ENCODE measurements at regions not wholly inside any gene's neighbourhood (a gene's known extent, or its start where the extent isn't known, plus 50 kb on each side); places are given as distances from the start of the nearest gene placed in this dataset.
"Not testable (repeated sequence)": the region's sequence is repeated elsewhere in the genome, so short reads cannot be mapped to it uniquely, and the experiment has no call there.

GRCh38 chr12:47360771-47361388 is 281.1 kb upstream of the AMIGO2 start:
- Mint-ChIP-seq H3K27me3 (no peaks in the 10 kb centered on the region), H3K36me3 (ENCODE audit: insufficient read depth) (no peaks in the 10 kb centered on the region), H3K27ac (no peak overlapping the region), H3K4me3 (ENCODE audit: low read depth) (no peak overlapping the region), H3K9me3 (ENCODE audit: low read depth) (peaks cover 4% of the 10 kb centered on the region), H3K4me1 (ENCODE audit: low read depth) (peaks cover 1% of the 10 kb centered on the region)
- no peak for DNase-seq (ENCODE audit: low spot score, unreplicated experiment)
- TF ChIP-seq CTCF (IDR thresholded peaks at IDR 0.05; ENCODE audit: unreplicated experiment): no peak

- Mint-ChIP-seq H3K4me3 (ENCODE audit: low read depth) (no peak overlapping the region), H3K4me1 (ENCODE audit: low read depth) (peaks cover 1% of the 10 kb centered on the region), H3K36me3 (ENCODE audit: insufficient read depth) (no peaks in the 10 kb centered on the region), H3K27ac (no peak overlapping the region), H3K9me3 (ENCODE audit: low read depth) (peaks cover 7% of the 10 kb centered on the region), H3K27me3 (no peaks in the 10 kb centered on the region)
- no peak for DNase-seq (ENCODE audit: low spot score, unreplicated experiment)
- no peak for TF ChIP-seq CTCF (IDR thresholded peaks at IDR 0.05; ENCODE audit: unreplicated experiment)
Measured at GRCh38 chr12:47360093-47360480, 280.3 kb upstream of the AMIGO2 start.

- Mint-ChIP-seq H3K27ac (no peak overlapping the region), H3K4me1 (ENCODE audit: low read depth) (peaks cover 1% of the 10 kb centered on the region), H3K9me3 (ENCODE audit: low read depth) (peaks cover 7% of the 10 kb centered on the region), H3K27me3 (no peaks in the 10 kb centered on the region), H3K36me3 (ENCODE audit: insufficient read depth) (no peaks in the 10 kb centered on the region), H3K4me3 (ENCODE audit: low read depth) (no peak overlapping the region)
- no peak for DNase-seq (ENCODE audit: low spot score, unreplicated experiment)
- TF ChIP-seq CTCF (IDR thresholded peaks at IDR 0.05; ENCODE audit: unreplicated experiment): no peak
Measured at GRCh38 chr12:47359310-47360092, 279.7 kb upstream of the AMIGO2 start.

- H3K27ac Mint-ChIP-seq; H3K27me3 Mint-ChIP-seq; H3K36me3 Mint-ChIP-seq (ENCODE audit: insufficient read depth); H3K4me1 Mint-ChIP-seq (ENCODE audit: low read depth); DNase-seq (ENCODE audit: low spot score, unreplicated experiment); H3K4me3 Mint-ChIP-seq (ENCODE audit: low read depth): not testable (repeated sequence)
- peaks cover 12% of the 10 kb centered on the region for H3K9me3 Mint-ChIP-seq (ENCODE audit: low read depth)
Measured at GRCh38 chr12:47357006-47357405, 277.2 kb upstream of the AMIGO2 start.

- no peak overlapping the region for H3K4me3 Mint-ChIP-seq (ENCODE audit: low read depth)
- no peaks in the 10 kb centered on the region for H3K27me3 Mint-ChIP-seq
- H3K9me3 Mint-ChIP-seq (ENCODE audit: low read depth): peaks cover 12% of the 10 kb centered on the region
- H3K27ac Mint-ChIP-seq: no peak overlapping the region
- no peak for DNase-seq (ENCODE audit: low spot score, unreplicated experiment)
- no peaks in the 10 kb centered on the region for H3K36me3 Mint-ChIP-seq (ENCODE audit: insufficient read depth)
- H3K4me1 Mint-ChIP-seq (ENCODE audit: low read depth): no peaks in the 10 kb centered on the region
- TF ChIP-seq CTCF (IDR thresholded peaks at IDR 0.05; ENCODE audit: unreplicated experiment): no peak
Measured at GRCh38 chr12:47356129-47356700, 276.5 kb upstream of the AMIGO2 start.
